ENCODE measurements at regions not wholly inside any gene's neighbourhood (a gene's known extent, or its start where the extent isn't known, plus 50 kb on each side); places are given as distances from the start of the nearest gene placed in this dataset.

DNA sequence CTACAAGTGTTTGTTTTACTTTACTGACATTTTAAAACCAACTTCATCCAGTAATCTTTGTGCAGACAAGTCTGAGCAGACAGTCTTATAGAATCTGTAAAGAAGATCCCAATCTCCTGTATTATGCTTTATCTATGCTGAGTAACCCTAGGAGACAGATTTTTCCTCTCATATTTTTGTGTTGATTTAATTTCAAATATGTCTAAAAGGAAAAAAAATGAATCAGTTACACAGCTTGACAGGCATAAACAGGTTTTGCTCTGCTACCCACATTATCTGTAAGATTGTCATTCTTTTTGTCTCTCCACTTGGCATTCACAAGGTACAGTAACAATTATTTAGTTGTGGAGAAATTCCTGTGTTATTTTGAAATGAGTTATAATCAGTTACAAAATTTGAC, 415.0 kb downstream of the NYAP2 start:
- TF ChIP-seq, protein P1, sequence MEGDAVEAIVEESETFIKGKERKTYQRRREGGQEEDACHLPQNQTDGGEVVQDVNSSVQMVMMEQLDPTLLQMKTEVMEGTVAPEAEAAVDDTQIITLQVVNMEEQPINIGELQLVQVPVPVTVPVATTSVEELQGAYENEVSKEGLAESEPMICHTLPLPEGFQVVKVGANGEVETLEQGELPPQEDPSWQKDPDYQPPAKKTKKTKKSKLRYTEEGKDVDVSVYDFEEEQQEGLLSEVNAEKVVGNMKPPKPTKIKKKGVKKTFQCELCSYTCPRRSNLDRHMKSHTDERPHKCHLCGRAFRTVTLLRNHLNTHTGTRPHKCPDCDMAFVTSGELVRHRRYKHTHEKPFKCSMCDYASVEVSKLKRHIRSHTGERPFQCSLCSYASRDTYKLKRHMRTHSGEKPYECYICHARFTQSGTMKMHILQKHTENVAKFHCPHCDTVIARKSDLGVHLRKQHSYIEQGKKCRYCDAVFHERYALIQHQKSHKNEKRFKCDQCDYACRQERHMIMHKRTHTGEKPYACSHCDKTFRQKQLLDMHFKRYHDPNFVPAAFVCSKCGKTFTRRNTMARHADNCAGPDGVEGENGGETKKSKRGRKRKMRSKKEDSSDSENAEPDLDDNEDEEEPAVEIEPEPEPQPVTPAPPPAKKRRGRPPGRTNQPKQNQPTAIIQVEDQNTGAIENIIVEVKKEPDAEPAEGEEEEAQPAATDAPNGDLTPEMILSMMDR (IDR thresholded peaks at IDR 0.05; ENCODE audit: poor library complexity) = no peak
- TF ChIP-seq EZH2phosphoT487 (IDR thresholded peaks at IDR 0.05; ENCODE audit: low read depth, severe bottlenecking, unreplicated experiment) = no peak

Data from hepatocyte (in vitro differentiated cells).